Colon (tissue), 2 donors: ENCODE measurements at regions not wholly inside any gene's neighbourhood (a gene's known extent, or its start where the extent isn't known, plus 50 kb on each side); places are given as distances from the start of the nearest gene placed in this dataset.
"Not testable (repeated sequence)": the region's sequence is repeated elsewhere in the genome, so short reads cannot be mapped to it uniquely, and the experiment has no call there.

Experiments
- FAIRE-seq: peaks from 2 replicates; lab custom pipeline; 2012; peaks lifted over from hg19 to GRCh38; lab: Jason Lieb, UNC
- donor health status: control.
- donor health status: control.

DNA sequence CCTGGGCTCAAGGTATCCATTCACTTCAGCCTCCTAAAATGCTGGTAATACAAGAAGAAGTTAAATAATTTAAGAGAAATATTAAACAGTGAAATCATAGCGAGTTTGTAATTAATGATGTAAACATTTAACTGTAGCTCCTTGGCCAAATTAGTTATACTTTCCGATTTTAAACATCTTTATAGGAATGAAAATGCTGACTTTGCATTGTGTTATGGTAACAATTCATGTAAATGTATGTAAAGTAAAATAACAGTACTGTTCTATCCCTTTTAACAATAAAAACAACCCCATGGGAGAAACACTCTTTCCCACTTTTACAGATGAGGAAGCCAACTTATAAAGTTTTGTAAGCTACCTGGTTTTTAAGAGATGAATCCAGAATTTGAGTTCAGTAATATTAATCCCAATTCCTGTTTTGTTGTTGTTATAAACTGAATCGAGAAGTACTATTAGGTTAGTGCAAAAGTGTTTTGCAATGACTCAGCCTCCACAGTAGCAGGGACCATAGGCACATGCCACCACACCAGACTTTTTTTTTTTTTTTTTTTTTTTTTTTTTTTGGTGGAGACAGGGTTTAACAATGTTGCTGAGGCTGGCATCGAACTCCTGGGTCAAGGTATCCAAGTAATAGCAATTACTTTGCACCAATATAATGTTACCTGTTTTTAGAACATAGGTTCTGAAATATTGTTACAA lies 1360.4 kb downstream of the BRINP3 start:
- FAIRE-seq: no peak

GRCh38 chr1:189121941-189122340 lies 1355.7 kb downstream of the BRINP3 start:
- no peak for FAIRE-seq

GRCh38 chr1:189125694-189126093 lies 1352.0 kb downstream of the BRINP3 start:
- FAIRE-seq: no peak

DNA sequence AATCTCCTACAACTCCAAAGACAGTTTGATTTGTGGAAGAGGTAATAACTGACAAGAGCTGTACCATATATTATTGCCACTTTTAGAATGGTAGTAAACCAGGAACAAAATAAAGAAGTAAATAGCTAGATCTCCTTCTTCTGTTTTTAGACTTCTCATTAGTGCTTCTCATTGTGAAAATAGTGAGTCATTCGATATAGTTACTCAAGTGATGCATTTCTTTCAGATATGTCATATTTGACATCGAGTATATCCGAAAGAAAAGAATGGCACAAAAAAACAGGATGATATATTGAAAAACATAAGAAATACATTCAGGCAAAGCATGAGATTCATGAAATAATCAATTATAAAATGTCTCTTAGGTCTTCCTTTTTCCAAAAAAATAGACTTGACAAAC lies 1346.1 kb downstream of the BRINP3 start:
- FAIRE-seq: no peak

- not testable (repeated sequence) for FAIRE-seq
Measured at GRCh38 chr1:189139748-189140147, 1337.9 kb downstream of the BRINP3 start.

DNA sequence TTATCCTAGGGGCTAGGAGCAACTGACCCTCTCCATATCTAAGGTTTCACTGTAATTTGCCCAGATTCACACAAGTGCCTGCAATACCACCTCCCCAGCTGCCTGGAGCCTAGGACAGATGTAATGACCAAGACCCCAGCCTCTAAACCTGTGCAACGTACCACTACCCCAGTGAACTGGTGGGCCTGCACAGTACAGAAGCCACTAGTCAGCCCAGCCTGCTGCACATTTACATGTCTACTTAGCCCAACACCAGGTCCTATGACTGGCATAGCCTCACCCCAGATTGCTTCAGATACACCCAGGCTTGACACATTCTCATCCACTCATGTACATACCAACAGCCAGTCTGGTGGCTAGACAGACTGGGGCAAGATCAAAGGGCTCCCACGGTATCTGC lies 1336.6 kb downstream of the BRINP3 start:
- no peak for FAIRE-seq

GRCh38 chr1:189149547-189150375 lies 1327.9 kb downstream of the BRINP3 start:
- no peak for FAIRE-seq

- FAIRE-seq: no peak
Measured at GRCh38 chr1:189150624-189151023, 1327.0 kb downstream of the BRINP3 start.

GRCh38 chr1:189151361-189151760 lies 1326.3 kb downstream of the BRINP3 start:
- FAIRE-seq: no peak

- FAIRE-seq: no peak
Measured at GRCh38 chr1:189152685-189153084, 1325.0 kb downstream of the BRINP3 start.

DNA sequence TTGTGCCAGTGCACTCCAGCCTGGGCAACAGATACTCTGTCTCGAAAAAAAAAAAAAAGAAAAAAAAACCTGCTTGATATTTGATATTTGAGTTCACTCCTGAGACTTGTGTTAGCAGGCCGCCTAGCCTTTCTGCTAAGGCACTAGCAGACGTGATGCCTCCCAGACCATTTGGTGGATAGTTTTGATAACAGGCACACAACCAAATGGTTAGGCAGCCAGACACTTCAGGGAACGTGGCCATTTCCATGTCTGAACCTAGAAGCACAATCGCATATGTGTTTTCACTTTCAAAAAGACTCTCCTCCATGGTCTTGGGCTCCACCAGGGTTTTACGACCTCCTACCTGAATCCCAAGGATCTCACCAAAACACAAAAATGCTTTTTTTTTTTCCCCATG lies 1319.5 kb downstream of the BRINP3 start:
- FAIRE-seq: no peak

DNA sequence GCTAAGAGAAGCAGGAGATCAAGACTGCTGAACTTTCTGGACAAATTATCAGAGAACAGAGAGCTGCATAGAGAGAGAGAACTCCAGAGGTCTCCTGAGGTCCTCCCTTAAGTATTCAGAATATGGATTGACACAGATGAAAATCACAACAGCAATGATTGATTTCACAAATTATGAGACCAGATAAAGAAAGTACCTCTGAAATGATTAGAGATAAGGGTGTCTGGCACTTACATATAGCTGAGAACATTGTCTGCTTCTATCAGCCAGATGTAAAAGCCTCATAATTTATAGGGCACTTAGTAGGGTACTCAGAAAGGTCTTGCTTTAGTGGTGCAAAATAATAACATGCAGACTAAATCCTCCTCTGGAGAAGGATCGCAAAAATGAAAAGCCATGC lies 1301.8 kb downstream of the BRINP3 start:
- no peak for FAIRE-seq

DNA sequence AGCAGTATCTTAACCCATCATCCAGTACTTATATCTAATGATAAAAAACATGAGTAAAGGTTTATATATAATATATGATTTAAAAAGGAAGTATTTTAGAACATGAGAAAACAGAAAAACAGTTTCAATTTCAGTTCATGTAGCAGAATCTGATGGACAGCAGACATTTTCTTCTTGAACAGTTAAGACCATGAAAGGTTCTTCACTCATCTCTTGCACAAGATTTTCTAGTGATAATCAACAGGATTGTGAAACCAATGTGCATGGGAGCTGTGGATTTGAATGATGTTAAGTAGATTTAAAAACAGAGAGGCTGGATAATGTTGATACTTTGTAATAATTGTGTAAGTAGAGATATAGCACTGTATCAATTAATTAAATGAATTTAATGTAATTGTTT lies 1297.6 kb downstream of the BRINP3 start:
- no peak for FAIRE-seq

DNA sequence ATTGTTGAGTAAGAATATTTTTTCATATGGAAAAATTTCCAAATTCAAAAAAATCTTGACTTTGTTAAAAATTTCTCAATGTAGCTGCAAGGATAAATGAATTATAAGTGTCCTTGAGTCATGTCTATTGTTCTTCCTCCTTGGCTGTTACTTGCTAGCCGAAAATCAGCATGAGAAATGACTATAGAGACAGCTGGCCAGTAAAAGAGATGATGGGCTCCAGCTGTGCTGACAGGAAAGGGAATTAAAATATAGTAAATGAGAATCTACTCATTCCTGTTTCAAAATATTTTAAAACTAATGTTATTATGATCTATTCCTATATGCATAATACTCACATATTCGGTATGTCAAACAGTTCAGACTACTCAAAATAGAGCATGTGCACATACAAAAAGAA lies 1292.6 kb downstream of the BRINP3 start:
- no peak for FAIRE-seq

GRCh38 chr1:189192741-189193520 lies 1284.7 kb downstream of the BRINP3 start:
- no peak for FAIRE-seq

DNA sequence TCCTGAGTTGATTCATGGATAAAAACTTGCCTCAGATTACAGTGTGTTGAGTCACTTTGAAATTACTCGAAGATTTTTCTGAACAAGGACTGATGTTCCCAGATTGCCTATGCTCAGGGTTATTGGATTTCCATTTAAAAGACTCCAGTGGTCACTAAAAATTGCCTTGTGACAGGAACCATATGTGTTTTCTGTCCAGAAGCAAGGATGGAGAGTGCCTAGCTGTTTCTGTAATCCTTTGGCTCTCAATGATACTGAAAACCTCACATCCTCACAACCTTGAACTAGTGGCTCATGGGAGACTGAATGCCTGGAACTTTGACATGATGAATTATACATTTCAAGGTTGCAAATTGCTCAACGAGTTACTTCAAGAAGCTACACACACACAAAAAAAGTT lies 1271.8 kb downstream of the BRINP3 start:
- no peak for FAIRE-seq

- FAIRE-seq: no peak
Measured at GRCh38 chr1:189206617-189207016, 1271.0 kb downstream of the BRINP3 start.

DNA sequence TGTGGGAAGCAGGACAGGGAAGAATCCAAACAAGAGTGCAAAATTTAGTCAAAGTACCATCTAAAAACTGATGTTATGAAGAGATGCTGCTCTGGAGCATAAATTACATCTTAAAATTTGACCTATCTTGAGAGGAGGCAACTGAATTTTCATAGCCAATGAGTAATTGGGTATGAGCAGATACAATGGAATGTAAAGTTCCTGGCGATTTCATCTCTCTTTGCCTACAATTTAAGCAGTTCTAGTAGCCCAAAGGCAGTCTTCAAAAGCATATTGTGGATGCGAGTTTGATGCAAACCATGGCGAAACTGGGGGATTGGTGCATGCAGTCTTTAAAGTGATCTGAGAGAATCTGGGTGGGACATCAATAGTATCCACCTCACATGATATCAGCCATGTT lies 1265.9 kb downstream of the BRINP3 start:
- no peak for FAIRE-seq

GRCh38 chr1:189212606-189213005 lies 1265.1 kb downstream of the BRINP3 start:
- FAIRE-seq: no peak

- no peak for FAIRE-seq
Measured at GRCh38 chr1:189216886-189217285, 1260.8 kb downstream of the BRINP3 start.

GRCh38 chr1:189217646-189218045 lies 1260.0 kb downstream of the BRINP3 start:
- FAIRE-seq: no peak

DNA sequence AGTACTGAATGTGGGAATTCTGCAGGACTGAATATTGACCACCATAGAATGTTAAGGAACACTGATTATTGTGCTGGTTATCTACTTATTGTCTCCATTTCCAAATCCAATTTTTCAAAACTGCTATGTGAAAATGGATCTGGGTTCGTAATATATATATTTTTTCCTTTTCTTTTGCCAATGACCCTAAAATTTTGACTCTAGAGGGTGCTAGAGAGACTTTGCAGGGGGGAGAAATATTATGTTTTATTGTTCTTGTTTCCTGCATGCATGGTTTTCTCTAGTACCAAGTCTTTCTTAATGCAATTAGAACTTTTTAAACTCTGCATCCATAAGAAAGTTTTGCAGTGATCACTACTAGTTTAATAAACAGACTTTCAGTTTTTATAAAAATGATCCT lies 1256.9 kb downstream of the BRINP3 start:
- no peak for FAIRE-seq

DNA sequence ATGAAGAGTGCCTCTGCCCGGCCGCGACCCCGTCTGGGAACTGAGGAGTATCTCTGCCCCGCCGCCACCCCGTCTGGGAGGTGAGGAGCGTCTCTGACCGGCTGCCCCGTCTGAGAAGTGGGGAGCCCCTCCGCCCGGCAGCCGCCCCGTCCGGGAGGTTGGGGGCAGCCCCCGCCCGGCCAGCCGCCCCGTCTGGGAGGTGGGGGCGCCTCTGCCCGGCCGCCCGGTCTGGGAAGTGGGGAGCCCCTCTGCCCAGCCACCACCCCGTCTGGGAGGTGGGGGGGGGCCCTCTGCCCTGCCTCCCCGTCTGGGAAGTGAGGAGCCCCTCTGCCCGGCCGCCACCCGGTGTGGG lies 1251.9 kb downstream of the BRINP3 start:
- not testable (repeated sequence) for FAIRE-seq
